ENCODE measurements at regions not wholly inside any gene's neighbourhood (a gene's known extent, or its start where the extent isn't known, plus 50 kb on each side); places are given as distances from the start of the nearest gene placed in this dataset.

DNA sequence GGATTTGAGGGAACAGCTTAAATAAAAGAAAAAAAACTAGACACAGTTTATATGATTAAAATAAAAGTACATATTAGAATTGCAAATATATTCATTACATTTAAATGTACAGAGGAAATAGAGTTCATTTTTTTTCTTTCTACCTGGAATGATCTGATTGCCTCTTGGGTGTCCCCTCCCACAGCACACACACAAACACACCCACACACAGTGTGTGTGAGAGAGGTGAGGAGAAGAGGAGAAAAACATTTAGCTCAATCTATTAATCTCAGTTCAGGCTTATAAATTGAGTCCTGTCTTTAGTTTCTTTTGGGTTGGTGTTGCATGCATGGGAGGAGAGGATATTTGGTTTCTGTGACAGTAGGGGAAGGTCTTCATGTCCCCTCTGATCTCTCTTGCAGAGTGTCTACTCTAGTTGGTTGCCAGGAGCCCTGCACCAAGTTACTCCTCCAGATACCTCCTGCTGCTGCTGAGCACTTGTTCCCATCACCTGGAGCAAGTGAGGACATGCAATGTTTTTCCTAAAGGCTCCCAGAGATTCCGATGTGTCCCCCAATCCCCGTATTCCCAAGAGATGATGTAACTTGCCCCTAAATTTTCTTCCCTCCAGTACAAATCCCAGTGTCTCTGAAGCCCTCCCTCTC is 50.8 kb upstream of the REG3A start (continued):
- no peak for TF ChIP-seq NBN (conservative IDR thresholded peaks at IDR 0.05)
- no peak for TF ChIP-seq KAT7 (CRISPR knock-in tag; IDR thresholded peaks at IDR 0.05; ENCODE audit: borderline replicate concordance)
- TF ChIP-seq, protein P1, sequence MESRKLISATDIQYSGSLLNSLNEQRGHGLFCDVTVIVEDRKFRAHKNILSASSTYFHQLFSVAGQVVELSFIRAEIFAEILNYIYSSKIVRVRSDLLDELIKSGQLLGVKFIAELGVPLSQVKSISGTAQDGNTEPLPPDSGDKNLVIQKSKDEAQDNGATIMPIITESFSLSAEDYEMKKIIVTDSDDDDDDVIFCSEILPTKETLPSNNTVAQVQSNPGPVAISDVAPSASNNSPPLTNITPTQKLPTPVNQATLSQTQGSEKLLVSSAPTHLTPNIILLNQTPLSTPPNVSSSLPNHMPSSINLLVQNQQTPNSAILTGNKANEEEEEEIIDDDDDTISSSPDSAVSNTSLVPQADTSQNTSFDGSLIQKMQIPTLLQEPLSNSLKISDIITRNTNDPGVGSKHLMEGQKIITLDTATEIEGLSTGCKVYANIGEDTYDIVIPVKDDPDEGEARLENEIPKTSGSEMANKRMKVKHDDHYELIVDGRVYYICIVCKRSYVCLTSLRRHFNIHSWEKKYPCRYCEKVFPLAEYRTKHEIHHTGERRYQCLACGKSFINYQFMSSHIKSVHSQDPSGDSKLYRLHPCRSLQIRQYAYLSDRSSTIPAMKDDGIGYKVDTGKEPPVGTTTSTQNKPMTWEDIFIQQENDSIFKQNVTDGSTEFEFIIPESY (CRISPR knock-in tag; IDR thresholded peaks at IDR 0.05) = no peak
- no peak for TF ChIP-seq PCBP2 (optimal IDR thresholded peaks at IDR 0.05; ENCODE audit: low read depth, low read length, poor library complexity, severe bottlenecking)
- no peak for TF ChIP-seq SOX5 (CRISPR knock-in tag; IDR thresholded peaks at IDR 0.05; ENCODE audit: borderline replicate concordance)
- no peak for TF ChIP-seq MTA3 (CRISPR knock-in tag; IDR thresholded peaks at IDR 0.05)
- TF ChIP-seq, protein P2, sequence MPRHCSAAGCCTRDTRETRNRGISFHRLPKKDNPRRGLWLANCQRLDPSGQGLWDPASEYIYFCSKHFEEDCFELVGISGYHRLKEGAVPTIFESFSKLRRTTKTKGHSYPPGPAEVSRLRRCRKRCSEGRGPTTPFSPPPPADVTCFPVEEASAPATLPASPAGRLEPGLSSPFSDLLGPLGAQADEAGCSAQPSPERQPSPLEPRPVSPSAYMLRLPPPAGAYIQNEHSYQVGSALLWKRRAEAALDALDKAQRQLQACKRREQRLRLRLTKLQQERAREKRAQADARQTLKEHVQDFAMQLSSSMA (CRISPR knock-in tag; IDR thresholded peaks at IDR 0.05) = no peak
- no peak for TF ChIP-seq STAG1 (CRISPR knock-in tag; IDR thresholded peaks at IDR 0.05)
- TF ChIP-seq ZKSCAN1 (IDR thresholded peaks at IDR 0.05; ENCODE audit: low read length) = no peak
